GM13977 (cell line): ENCODE measurements at regions not wholly inside any gene's neighbourhood (a gene's known extent, or its start where the extent isn't known, plus 50 kb on each side); places are given as distances from the start of the nearest gene placed in this dataset.

Experiments used
- DNase-seq: peaks from one replicate; pipeline ENCODE4 v3.0.0; 2012; ENCODE audit warnings: low spot score
- CTCF ChIP-seq: IDR thresholded peaks from 2 replicates; pipeline ENCODE4 v1.5.1; 2012; ENCODE audit warnings: mild to moderate bottlenecking, control low read depth; ENCODE audit not compliant: insufficient read depth; ENCODE audit errors: extremely low read depth, missing control alignments
- in situ Hi-C: fragments of 300-500 bp; cut with MboI; formaldehyde crosslinking; loops from one replicate; pipeline ENCODE4 v1.12.0; 2022; ENCODE audit warnings: low sequenced_read_pairs, low pct_unique_long_range_greater_than_20kb, mixed read lengths, inconsistent platforms; ENCODE audit not compliant: unreplicated experiment

- in situ Hi-C loops: no loop called here
- no peak for DNase-seq
- TF ChIP-seq CTCF: no peak
Measured at GRCh38 chr6:9581155-9581554, 833.7 kb downstream of the TFAP2A start.

GRCh38 chr6:9576521-9576920, 838.4 kb downstream of the TFAP2A start:
- no peak for TF ChIP-seq CTCF
- DNase-seq: no peak
- in situ Hi-C loops: no loop called here

- in situ Hi-C loops: no loop called here
- no peak for DNase-seq
- no peak for TF ChIP-seq CTCF
Measured at GRCh38 chr6:9566096-9566495, 848.8 kb downstream of the TFAP2A start.

GRCh38 chr6:9564021-9564420, 850.9 kb downstream of the TFAP2A start:
- no peak for DNase-seq
- in situ Hi-C loops: no loop called here
- no peak for TF ChIP-seq CTCF

- TF ChIP-seq CTCF: no peak
- in situ Hi-C loops: no loop called here
Measured at GRCh38 chr6:9563568-9563967, 851.3 kb downstream of the TFAP2A start.

GRCh38 chr6:9554806-9555205, 860.1 kb downstream of the TFAP2A start:
- TF ChIP-seq CTCF: no peak
- in situ Hi-C loops: no loop called here
- no peak for DNase-seq

More at GRCh38 chr6:9563568-9563967, 851.3 kb downstream of the TFAP2A start:
- no peak for DNase-seq

- in situ Hi-C loops: no loop called here
- no peak for DNase-seq
- TF ChIP-seq CTCF: no peak
Measured at GRCh38 chr6:9554323-9554722, 860.6 kb downstream of the TFAP2A start.
